Suppressor macrophage treated with lipopolysaccharide for 1 hour (primary cell): ENCODE measurements at regions not wholly inside any gene's neighbourhood (a gene's known extent, or its start where the extent isn't known, plus 50 kb on each side); places are given as distances from the start of the nearest gene placed in this dataset.
"Not testable (repeated sequence)": the region's sequence is repeated elsewhere in the genome, so short reads cannot be mapped to it uniquely, and the experiment has no call there.

Experiments
- DNase-seq, 3 donors: peaks; one replicate each; pipeline ENCODE4 v3.0.0-alpha.2; 2020 to 2022

DNA sequence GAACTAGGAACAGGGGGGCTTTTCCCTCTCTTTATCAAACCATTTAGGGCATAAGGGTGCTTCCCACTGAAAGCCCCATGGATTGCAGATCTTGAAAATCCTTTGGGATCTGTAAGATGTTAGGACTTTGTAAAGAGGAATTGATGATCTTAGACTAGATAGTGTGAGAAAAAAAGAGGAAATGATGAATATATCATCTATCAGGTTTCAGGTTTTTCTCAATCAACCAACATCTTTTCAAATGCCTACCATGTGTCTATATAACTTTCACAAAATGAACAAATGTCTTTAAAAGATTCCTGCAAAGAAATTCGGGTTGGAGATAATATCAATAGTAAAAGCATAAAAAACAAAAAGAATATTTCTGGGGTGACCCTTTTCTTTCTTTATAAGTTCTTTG is 50.1 kb downstream of the KCNC4 start:
- DNase-seq, result no peak

DNA sequence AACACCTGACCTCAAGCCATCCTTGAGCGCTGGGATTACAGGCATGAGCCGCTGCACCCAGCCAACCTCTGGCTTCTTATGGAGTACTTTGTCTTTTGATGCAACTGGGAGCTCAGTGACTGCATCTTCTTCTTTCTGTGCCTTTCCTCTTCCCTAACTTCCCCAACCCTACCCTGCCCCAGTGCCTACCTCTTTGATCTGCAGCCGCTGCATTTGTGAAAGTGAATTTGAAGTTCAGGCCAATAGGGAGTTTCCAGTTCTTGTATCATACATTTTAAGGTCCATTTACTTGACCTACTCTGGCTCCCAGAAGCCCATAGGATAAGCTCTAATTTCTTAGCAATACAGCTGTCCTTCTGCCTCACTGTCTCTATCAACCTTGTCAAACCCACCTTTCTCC is 52.2 kb downstream of the KCNC4 start:
- peak in 2 of 3 donors; percentile 14 to 38 for DNase-seq

DNA sequence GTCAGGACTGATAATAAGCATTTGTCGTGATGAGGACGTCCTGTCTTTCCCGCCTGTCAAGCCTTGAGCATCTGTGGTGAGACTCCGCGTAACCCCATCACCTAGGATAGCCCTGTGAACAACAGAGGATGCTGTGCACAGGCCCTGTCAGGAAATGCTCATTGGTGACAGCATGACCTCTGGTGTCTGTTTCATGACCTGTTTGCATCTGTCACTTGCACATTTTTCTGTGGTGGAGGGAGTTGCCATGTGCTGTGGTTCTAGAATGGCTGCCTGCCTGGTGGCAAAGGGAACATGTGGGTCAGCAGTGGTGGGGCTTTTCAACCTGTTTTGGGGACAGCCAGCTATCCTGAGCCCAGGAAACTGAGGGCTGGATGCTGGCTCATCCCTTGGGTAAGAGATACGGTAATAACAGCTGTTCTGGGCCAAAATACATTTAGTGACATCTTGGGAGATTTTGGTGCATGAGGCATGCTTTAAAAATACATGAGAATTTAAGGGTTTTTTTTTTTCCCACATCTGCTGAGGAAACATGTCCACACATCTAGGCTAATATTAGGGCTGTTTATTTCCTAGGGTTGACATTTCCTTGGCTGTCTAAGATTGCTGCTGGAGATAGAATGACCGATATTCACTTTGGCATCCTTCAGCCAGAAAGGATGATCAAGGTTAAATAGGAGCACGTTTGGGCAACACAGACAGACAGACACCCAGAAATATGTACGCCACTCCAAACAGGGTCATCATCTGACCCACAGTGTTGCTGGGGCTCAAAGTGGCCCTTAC is 52.9 kb downstream of the KCNC4 start:
- DNase-seq, result no peak

DNA sequence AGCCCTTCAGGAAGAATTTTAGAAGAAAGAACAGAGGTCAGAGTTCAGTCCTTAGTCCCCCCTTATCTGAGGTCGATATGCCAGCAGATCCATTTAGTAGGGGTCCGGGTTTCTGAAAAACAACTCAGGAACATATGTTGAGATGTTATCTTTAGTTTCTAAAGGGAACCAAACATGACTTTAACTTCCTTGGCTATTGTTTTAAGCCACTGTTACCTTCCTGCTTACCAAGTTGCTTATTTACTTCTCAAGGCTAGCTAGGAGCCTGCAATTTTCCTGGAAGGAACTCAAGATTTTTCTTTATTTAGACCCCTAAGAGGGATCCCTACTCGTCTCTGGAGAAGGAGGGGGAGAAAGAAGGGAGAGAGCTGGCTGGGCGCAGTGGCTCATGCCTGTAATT is 54.3 kb downstream of the KCNC4 start:
- no peak for DNase-seq

DNA sequence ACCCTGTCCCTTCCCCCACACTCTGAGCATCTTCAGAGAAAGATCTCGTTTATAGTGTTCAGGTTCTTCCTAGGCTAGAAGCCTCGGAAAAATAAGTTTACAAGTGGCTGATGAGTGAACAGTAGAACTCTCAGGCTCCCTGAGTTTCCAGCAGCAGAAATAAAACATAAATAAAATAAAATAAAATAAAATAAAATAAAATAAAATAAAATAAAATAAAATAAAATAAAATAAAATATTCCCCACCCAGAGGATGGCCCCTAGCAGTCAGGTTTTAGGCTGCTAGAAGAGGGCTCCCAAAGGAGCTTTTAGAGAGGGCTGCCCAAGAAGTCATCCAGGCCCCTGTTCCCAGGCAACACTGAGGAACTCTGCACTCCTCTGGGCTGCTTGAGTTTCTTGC is 55.1 kb downstream of the KCNC4 start:
- DNase-seq, result no peak

DNA sequence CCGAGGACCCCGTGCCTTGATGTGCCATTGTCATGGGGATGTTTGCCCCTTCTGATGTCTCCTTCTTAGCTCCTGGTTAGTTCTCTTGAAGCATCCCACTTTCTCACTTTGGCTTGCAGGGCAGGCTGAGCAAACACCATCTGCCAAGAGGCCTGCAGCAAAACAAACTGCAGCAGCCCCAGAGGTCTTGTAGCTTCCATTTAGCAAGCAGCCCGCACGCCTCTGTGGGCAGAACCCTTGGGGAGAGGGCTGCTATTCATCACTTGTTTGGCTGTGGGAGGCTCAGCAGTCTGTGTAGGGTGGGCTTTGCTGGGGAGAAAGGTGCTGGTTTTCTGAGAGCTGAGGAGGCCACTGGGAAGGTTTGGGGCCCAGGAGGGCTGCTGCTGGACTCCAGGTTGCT is 56.7 kb downstream of the KCNC4 start:
- DNase-seq, result no peak

DNA sequence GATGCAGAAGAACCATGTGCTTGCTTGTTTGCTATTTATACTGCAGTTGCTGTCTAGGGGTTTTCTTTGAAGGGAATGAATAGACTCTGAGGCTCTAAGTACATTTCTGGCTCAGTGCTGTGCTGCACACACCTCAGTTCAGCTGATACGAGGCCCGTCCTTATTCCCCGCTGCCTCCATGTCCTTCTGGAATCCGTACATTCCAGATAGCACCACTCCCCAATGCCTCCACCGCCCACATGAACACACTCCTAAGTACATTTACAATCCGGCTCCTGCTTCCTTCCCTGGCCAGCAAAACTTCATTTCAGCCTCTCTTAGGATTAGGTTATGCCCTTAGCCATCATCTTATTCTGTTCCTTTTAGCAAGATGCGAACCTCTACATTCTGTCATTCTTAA is 57.1 kb downstream of the KCNC4 start:
- DNase-seq, result no peak

DNA sequence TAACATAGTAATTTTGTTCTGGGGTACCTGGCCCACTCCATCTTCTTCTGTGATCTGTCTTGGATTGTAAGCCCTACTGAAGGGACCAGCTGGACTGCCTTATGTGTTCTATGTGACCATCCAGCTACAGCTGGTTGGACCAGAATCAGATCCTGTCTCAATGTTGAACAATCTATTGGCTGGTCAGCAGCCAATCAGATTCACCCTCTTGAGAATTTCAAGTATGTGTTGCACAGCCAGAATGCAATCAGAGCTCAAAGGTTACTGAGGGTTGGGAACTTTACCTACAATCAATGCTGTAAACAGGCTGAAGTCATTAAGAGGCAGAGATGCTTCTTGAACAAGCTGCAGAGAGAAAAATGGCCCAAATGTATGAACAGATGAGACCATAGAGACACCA is 61.9 kb downstream of the KCNC4 start:
- no peak for DNase-seq

DNA sequence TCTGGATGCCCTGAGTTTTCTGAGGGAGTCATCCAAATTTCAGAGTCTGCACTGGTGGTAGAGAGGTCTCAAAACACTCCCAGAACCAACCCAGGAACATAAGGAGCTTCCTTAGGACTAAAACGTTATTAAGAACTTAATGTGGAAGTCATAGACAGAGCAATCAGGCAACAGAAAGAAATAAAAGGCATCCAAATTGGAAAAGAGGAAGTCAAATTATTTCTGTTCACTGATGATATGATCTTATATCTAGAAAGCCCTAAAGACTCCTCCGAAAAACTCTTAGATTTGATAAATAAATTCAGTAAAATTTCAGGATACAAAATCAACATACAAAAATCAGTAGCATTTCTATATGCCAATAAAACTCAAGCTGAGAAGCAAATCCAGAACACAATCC is 63.7 kb downstream of the KCNC4 start:
- not testable (repeated sequence) for DNase-seq

DNA sequence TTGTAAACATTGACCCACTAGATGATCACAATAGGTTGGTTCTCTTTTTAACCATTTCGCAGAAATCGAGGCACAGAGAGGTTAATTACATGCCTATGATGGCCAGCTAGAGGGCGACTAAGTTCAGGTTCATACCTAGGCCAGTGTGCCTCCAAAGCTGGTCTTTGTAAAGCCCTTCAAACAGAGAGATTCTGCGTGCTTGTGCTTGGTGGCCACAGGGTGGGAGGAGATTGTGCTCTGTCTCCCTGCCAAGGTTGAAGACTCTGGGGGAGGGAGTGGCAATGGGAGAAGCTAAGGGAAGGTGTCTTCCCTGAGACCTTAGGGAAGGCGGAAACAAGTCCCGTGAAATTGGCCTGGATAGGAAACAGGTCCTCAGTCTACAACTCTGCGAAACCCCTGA is 59.1 kb upstream of the RBM15 start:
- DNase-seq, result no peak

DNA sequence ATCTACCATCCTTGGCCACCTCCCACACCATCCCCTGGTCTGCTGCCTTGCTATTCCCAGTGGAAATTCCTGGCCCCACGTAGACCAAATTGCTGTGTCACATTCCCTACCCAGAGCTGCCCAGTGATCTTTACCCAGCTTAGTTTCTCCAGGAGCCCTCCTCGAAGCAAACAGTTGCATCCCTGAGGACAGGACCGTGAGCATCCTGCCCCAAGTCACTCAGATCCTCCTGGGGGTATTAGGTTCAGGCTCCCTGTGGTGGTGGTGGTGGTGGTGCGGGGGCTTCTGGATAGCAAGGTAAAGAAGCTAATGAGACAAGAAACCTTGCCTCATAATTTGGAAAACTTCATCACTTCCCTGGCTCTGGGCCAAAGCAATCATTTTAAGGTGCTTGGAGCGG is 58.4 kb upstream of the RBM15 start:
- DNase-seq, result no peak

DNA sequence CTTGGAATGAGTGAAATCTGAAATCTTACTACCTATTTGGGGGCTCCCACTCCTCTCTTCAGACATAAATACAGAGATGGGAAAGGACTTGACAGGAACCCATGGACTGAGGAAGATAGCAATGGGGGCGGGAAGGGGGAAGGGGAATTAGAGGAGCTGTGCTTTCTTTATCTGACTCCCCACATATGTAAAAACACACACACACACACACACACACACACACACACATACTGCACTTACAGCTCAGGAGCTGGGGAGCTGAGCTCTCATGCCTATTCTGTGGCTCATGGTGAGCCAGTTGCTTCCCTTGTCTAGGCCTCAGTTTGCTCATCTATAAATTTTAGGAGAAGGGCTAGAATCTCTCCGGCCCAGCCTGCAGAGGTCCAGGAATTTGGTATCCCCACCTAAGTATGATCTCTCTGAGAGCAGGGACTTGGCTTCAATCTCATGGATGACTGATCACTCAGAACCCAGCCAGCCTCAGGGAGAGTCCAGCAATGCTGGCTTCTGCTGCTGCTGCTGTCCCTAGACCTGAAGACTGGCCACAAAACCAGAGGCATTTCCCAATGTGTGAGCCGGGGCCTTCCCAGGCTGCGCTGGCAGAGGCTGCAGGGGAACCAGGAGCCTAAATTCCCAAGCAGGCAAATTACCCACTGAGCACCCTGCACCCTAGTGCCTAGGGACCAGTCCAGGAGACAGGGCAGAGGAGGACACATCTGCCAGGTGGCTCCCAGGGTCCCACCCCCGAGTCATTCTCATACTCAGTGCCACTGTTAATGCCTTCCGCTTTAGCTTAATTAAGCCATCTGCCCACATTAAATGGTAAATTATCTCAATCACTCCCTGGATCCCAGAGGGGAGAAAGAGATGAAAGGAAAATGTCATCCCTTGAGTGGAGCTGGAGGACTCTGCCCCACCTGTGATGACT is 57.5 kb upstream of the RBM15 start:
- no peak for DNase-seq

DNA sequence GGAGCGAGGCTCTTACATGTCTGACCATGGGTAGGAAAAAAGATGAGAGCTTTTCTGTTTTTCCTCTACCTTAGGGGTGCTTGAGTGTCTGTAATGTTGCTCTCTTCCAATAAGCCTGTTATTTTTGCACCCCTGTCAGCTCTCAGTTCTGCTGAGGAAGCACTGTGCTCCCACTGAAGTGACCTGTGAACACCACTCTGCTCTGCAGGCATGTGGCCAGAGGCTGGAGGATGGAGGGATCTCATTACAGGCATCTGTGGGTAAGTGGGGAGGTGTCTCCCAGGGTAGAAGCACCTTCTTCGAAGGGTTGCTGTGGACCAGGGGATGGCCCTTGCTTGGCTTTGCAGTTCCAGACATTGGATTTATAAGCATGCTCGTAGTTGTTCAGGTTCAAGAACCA is 56.8 kb upstream of the RBM15 start:
- DNase-seq, result no peak

DNA sequence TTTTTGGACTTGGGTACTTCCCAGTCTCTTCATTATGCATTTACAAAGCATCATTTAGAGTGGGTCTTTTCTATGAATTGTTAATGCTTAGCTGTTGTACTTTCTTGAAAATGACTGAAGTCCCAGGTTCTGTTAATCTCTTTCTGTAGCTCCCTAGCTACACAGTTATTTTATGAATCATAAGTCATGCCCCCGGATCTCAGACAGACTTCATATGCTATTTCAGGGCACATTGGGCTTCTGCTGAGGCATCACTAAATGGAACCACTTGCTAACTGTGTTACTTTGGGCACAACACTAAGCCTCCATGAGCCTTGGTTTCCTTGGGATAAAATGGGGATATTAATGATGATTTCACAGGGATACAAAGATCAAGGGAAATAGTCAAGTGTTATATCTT is 55.5 kb upstream of the RBM15 start:
- no peak for DNase-seq

DNA sequence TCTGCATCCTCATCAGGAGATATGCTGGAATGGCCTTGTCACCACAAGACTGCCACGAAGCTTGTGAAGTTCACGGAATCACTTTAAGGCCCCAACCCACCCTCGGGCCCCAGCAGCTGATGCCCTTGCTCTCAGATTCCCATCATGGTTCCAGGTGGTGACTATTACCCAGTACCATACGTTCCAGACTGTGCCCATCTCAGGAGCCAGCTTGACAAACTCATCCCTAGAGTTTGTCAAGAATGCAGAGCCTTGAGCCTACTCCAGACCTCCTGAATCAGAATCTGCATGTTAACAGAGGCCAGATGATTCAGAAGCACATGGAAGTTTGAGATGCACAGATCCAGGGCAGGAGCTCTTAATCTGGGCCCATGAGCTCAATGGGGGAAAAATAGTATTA is 53.9 kb upstream of the RBM15 start:
- DNase-seq, result no peak

DNA sequence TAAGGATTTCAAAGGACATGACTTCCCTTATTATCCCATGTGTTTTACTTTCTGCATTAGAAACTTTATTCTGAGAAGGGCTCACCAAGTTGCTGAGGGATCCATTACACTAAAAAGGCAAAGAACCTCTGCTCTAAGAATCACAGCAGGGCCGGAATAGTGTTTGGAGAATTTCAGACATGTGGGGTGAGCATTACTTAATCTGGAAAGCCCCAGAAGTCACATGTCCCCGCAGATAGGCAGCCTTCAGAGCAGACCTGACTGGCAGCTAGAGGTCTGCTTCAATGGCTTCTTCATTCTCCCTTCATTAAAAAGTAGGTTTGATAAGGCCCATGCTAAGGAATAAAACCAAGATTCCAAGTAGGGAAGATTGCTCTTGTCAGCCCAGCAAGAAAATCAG is 52.6 kb upstream of the RBM15 start:
- DNase-seq, result peak; percentile 71 to 77 (median 77)

DNA sequence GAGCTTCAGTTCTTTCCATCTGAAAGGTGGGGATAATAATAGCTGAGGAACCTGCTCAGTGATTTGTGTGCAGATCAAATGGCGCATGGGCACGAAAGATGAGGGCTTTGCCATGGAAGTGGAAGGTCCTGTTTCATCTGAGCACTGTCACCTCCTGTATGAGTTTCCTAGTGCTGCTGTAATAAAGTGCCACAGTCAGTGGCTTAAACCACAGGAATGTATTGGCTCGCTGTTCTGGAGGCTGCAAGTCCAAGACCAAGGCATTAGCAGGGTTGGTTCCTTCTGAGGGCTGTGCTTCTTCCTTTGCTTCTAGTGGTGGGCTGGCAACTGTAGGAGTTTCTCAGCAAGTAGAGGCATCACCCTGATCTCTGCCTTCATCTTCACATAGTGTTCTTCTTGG is 51.1 kb upstream of the RBM15 start:
- no peak for DNase-seq
